GM18505 (cell line): ENCODE measurements at regions not wholly inside any gene's neighbourhood (a gene's known extent, or its start where the extent isn't known, plus 50 kb on each side); places are given as distances from the start of the nearest gene placed in this dataset.

ENCODE experiments used
- ATAC-seq: cut with Tn5 transposase; IDR thresholded peaks from one replicate; pipeline ENCODE4 v1.9.1; 2021; ENCODE audit not compliant: unreplicated experiment
- POLR2A ChIP-seq: IDR thresholded peaks from 4 replicates; pipeline ENCODE4 v1.6.1; 2011; ENCODE audit warnings: borderline replicate concordance; ENCODE audit not compliant: insufficient read depth, insufficient read length; ENCODE audit errors: extremely low read depth

- no peak for ATAC-seq
- no peak for TF ChIP-seq POLR2A
Observed at GRCh38 chr3:34011171-34012101, 213.0 kb downstream of the PDCD6IP start.

DNA sequence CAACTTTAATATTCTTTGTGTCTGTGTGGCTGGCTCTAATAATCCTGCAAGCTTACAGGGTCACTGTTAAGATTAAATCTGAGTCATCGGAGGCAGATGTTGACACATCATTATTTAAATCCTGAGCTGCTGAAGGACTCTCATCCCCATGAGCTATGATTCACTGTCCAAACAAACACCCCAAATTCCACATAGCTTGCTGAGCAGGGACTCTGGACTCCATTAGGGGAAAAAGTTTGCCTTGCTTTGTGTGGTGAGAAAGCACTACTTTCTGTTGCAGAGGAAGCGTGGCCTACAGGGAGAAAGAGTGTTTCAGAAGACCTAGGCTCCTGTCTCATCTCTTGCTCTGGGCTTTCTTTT, 213.7 kb downstream of the PDCD6IP start:
- no peak for TF ChIP-seq POLR2A
- no peak for ATAC-seq

DNA sequence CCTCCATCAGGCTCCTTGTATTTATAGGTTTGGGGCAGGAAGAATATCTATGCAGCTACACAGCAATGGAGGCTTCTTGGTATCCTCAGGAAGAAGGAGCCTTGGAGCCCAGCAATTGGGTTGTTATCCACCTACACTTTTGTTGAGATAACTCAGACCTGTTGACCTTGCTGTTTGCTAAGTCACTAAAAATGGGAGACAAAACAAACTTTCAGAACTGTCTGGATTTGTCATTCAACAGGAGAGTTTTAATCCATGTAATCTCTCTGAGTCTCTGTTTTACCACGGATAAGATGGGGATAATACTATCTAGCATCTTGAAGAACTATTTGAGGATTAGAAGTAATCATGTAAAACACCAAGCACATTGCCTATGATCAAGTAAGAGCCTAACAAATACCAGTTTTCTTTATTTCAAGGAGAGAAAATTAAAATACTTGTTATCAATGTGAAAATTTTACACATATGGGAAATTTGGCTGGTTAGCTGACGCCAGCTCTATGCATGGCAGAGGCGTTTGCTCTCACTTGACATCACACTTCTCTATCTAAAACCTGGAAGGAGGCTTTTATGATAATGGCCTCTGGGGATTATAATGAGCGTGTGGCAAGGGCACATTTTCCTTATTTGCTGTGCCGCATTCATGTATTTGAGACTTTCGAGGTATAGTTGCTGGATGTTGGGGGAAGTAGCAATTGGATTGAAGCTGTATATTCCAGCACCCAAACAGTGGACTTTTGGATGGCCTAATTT, 215.6 kb downstream of the PDCD6IP start:
- ATAC-seq, result no peak
- TF ChIP-seq POLR2A, result no peak

DNA sequence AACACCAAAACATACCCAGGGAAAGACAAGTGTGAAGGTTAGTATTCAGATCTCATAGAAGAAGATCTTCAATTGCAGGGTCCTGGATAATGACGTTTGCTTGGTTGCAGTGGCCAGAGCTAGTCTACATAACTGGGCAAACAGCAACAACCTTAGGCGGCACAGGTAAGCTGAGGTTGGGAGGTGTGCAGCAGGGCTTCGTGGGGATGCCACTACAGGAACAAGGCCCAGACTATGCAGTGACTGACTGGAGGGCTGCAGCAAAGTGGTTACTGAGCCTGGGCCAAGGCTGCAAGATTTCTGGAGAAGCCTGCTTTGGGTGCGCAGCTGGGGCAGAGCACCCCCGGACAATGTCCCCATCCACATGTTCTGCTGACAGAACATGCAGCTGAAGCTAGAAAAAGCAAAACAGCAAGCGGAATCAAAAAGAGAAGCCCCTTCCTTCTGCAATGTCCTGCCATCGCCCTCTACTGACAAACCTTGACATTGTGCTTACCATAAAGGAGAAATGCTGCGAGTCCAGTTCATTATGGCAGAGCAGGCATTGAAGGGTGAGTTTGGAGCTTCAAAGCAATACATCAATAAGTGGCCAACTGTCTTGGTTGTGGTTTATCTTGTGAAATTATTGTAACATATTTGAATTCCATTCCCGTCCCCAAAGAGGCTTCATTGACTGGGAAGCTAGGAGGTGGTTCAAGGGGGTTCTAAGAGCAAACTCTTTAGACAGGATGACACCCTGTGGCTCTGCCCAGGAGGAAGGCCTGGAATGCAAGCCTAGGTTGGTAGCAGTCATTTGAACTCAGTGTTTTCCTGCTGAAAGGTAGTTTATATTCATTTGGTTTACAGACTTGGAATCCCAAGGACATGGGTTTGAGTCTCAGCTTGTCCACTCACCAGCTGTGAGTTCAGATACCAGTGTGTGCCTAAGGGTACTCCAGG, 217.0 kb downstream of the PDCD6IP start:
- no peak for TF ChIP-seq POLR2A
- no peak for ATAC-seq

DNA sequence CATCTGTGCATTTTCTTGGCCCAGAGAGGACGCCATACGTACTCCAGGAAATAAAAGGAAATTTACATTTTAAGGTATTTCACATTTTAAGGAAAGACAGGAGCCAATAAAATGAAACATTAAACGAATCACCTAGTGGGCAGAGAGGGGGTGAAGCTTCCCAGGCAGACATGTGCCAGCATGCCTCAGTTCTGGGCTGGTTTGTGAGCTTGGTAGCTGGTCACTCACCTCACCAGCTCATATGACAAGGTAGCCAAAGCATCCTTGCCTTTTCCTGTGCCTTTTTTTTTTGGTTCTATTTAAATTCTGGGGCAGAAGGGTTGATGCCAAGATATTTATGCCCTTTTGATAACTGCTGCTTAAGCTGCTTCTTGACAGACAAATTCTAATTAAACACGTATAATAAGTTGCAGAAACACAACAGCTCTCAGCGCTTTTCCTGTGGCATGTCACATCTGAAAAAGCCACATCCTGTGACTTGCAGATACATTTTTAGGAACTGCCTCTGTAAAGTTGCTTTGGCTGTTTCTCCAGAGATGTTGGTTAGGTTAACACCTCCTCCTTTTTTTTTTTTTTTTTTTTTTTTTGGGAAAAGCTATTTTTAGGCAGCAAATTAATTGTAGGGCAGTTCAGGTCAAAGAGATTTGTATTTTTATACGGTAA, 218.6 kb downstream of the PDCD6IP start:
- peak; percentile 54 for ATAC-seq
- no peak for TF ChIP-seq POLR2A

DNA sequence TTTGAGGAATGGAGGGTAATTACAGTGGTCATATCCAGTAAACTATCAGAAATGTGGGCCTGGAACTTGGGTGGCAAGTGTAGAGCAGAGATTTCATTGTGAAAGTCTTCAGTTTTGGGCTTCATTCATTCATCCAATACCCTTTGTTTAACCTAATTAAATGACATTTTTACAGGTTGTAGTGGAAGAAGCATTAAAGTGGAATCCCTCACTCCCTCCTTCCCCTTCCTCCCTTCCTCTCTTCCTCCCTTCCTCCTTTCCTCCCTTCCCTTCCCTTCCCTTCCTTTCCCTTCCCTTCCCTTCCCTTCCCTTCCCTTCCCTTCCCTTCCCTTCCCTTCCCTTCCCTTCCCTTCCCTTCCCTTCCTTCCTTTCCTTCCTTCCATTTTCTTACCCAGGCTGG, 219.3 kb downstream of the PDCD6IP start:
- ATAC-seq, result no peak

DNA sequence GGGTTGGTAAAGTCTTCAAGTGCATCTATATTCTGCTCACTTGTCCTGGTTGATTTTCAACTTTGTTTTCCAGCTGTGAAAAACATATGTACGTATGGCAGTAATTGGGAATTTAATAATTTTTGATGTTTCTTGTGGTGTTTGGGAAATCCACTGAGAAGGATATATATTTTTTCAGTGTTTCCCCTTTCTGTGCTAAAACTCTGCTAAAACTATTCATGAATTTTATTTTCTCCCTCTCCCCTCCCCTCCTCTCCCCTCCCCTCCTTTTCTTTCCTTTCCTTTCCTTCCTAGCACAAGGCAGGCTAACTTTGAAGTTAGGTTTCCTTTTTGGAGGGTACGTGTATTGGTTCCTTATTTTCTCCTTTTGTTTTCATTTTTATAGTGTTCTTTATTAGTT, 220.7 kb downstream of the PDCD6IP start:
- no peak for ATAC-seq
- TF ChIP-seq POLR2A, result no peak

More for the DNA sequence above, 219.3 kb downstream of the PDCD6IP start:
- no peak for TF ChIP-seq POLR2A

GRCh38 chr3:34020170-34020569, 221.7 kb downstream of the PDCD6IP start:
- ATAC-seq, result no peak

DNA sequence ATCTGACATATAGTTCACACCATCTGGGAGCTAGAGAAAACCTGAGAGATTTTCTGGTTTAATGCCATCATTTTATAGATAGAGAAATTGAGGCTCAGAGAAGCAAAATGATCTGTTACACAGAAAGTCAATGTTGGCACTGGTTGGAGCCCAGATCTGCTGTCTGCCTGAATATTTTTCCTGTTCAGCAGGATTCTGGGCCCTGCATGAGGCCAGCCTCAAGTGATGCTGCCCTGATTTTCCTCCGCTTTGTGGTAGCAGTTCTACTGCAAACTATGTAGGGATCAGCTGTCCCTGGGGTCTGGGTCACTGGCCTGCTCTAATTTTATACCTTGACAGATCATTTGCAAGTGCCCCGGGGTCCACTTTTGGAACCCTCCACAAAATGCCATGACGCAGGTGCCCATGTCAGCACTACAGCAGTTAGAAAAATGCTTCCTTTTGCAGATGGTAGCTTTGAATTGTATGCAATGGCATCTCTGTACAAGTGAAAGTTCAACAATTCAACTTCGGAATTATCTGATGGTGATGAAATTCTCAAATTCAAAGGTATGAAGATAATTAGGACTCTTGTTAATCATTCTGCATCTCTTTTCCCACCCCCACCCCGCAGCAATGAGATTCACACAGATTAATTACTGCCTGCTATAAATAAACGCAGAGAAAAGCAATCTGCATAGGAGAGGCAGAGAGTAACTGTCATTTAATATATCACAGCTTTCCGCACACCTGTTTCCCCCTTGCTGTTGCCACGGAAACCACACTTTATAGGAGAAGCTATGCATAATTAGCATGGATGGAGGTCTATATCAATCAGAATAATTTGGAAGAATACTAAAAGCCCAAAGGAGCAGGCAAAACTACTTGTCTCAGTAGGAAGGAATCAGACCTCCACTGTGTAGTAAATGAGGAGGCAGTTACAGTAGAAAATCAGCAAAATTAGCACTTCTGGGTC, 222.6 kb downstream of the PDCD6IP start:
- no peak for ATAC-seq
- TF ChIP-seq POLR2A, result no peak

More at GRCh38 chr3:34020170-34020569, 221.7 kb downstream of the PDCD6IP start:
- no peak for TF ChIP-seq POLR2A

DNA sequence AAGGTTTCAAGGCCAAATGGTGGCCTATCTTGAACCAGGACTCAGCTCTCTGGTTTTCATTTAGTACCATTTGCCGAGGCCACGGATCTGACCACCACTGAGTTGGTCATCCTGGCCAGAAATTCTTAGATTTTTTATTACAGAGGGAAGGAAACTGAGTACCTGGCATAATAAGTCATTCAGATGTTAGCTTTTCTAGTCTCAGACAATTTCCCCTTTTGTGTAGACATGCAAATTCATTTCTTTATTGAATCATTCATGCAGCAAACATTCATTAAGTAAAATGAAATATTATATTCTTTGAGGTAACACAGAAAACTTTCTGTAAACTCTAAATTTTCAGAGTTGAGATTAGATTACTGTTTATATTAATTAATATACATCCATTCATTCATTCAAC, 223.7 kb downstream of the PDCD6IP start:
- no peak for TF ChIP-seq POLR2A
- no peak for ATAC-seq

GRCh38 chr3:34024447-34025240, 226.2 kb downstream of the PDCD6IP start:
- no peak for ATAC-seq
- no peak for TF ChIP-seq POLR2A

- no peak for TF ChIP-seq POLR2A
- ATAC-seq, result no peak
Observed at GRCh38 chr3:34033839-34034238, 235.4 kb downstream of the PDCD6IP start.
